Stimulated activated CD8-positive, alpha-beta memory T cell treated with anti-CD3 and anti-CD28 coated beads, Interleukin-4, amount 100 ng/mL, for 4 hours (primary cell): ENCODE measurements at regions not wholly inside any gene's neighbourhood (a gene's known extent, or its start where the extent isn't known, plus 50 kb on each side); places are given as distances from the start of the nearest gene placed in this dataset.

Source experiments
- DNase-seq, 2 donors: peaks; one replicate each; pipeline ENCODE4 v3.0.0-alpha.2; 2020; ENCODE audit warnings: low read depth in 2 of 2, low spot score in 1 of 2

DNA sequence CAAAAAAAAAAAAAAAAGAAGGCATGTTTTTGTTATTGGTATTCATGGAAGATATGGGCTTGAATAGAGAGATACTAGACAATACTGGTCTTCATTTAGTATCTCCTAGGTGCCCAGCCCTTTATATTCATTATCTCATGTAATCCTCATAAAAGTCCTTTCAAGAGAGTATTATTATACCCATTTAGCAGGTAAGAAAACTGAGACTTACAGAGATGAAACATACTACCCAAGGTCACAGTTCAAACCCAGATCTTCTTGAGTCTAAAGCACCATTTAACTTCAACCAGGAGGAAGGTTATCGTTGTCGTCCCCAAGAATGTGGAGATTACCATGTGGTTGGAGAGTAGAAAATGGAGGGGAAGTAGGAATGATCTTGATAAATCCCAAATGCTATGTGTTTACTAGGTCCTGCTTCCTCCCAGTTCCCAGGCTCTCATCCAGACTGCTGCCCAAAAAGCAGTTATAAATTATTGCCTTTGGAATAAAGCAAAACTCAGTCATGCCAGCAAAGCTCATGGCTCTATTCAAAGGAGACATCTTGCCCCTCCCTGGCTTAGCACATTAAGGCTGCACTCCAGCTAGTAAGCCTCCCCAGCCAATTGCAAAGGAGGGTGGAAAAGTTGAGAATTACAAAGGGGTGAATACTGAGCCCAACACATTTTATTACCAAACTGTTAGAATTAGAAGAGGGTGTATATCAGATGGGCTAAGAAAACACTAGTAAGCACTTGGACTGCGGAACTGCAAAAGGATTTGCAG lies 163.9 kb downstream of the PIK3R1 start:
- DNase-seq, result no peak

DNA sequence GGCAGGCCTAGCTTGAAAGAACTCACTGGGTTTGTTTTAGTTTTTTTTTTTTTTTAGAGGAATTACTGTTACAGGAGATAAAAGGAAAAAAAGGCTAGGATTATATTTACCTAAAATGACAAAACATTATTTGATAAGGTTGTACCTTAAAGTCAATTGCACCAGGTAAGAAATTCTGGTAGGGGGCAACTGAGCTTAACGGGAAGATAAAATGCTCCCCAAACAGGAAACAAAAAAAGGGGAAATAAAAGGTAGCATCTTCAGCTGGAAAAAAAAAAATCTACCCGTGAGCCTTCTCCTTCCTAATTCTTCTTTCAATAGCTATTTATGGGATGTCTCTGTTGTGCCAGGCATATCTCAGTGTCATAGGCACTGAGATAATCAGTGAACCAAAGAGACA lies 164.5 kb downstream of the PIK3R1 start:
- no peak for DNase-seq

DNA sequence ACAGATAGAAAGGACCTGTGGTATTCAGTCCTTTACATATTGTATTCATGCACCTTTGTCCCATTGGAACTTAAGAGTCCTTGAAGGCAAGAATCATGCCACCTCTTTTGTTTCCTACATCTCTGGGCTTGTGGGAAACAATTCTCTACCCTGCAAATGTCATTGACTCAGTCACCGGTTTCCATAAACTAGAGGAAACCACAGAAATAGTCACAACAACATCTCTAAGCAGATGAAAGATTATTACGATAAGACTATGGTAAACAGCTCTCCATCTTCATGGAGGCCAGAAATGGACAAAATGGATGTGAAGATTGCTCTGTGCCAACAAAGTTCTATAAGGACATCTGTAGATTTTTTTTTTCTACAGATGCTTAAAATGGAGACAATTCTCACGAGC lies 165.5 kb downstream of the PIK3R1 start:
- no peak for DNase-seq

DNA sequence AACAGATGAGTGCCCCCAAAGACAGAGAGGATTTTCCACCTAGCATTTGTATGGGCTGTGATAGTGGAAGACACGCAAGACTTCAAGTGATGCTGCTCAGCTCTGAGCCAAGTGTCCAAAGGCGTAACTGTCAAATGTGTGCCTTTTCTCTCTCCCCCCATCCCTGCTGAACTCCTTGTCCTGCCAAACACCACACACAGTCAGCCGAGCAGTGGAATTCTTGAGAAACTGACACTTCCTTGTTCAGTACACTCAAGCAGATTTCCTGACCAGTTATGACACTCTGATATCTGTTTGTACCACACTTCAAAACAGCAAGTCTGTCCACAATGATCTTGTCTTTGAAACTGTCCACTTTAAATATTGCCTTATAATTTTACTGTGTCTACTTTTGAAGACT lies 166.4 kb downstream of the PIK3R1 start:
- no peak for DNase-seq

DNA sequence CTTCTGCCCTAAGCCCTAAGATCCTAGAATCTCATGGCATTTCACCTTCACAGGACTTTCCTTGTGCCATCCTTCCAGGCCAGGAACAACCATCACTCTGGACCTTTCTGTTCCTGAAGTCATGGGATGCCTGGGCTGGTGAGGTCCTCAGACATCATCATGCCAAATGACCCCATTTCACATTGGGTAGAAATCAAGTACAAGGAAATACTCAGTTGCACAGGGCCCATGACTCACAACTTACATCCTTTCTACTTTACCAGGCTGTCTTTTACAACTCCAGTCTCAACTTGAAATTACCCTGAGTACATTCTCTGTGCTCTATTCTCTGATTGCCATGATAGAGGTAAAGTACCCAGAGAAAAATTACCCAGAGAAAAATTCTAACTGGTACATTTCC lies 167.1 kb downstream of the PIK3R1 start:
- DNase-seq, result no peak

DNA sequence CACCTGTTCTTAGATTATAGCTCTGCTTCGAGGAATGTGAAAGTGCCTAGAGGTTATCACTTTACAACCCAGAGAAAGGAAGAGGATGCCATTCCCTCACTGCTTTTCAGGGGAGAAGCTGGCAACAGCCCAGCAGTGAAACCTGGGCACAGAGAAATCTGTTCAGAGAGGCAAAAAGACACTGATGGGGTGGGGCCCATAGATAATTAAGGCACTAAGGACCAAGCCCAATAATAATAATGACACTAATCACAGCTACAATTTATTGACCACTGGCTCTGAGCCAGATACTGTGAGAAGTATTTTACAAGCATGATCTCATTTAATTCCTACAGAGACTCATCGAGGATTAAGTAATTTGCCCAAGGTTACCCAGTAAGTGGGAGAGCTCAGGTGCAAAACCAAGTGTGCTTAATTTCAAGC lies 168.3 kb downstream of the PIK3R1 start:
- DNase-seq, result no peak

DNA sequence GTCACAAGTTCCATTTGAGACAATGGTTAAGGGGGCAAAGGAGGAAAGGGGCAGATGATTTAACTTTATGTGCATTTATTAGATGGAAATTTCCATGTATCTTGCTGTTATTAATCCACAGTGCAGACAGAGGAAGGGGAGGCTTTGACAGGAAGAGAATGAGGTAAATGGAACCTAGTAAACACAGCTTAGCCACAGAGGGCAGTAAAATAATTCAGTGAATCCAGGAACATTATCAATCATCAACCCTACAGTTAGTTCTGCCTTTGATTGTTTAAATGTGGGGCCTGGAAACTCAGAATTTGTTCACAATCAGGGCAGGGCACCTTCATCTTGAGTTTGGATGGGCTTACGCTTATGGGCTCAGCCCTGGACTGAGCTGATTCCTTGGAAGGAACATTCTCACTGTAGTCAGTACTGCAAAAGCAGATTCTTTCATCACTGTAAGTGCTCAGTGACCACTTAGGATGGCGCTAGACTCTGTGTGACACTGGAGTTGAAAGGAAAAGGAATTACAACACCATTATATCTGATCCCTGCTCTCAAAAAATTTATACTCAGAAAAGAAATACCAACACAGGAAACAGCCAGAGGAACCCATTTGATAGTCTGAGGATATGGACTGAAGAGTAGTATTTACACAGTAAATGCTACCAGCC lies 169.5 kb downstream of the PIK3R1 start:
- DNase-seq, result no peak

DNA sequence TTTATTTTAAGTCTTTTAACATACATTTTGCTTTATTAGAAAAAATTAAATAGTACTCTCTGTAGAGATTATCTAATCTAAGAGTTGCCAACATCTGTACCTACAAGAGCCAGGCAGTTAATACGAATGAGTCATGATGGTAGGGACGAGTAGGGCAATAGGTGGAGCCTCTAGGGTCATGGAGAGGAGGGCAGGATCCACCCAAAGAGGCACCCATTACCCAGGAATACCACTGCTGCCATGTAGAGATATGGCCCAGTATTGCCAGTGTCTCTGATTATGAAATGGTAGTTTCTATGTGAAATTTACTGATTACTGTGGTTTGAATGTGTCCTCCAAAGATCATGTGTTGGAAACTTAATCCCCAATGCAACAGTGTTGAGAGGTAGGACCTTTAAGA lies 170.4 kb downstream of the PIK3R1 start:
- no peak for DNase-seq

DNA sequence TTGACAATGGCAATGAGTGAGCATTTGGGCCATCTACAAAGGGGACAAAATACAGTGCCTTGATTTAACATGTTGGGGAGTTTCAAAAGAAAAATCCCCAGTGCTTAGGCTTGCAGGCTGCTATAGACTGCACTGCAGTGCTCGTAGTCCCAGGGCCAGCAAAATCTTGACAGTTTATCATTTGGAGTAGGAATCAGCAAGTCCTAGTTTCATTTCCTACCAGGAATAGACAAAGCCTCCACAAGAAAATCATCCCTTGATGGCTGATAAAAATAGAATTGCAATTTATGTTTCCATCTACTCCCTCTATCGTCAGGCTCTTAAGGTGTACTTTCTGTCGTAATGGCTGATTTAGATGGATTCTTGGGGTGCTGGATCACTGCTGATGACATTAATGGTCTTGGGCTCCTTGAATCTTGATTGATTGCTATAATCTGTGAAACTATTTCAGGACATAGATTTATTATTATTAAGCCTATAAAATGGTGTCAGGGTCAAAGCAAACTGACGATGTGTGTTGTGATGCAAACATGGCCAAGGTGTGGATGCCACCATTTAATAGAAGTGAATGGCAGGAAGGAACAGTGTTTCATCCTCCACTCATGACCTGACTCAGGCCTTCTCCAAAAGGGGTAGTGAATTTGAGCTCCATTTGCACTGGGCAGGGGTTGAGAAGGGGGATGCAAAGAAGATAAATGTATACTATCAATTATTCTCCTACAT lies 171.7 kb downstream of the PIK3R1 start:
- no peak for DNase-seq

DNA sequence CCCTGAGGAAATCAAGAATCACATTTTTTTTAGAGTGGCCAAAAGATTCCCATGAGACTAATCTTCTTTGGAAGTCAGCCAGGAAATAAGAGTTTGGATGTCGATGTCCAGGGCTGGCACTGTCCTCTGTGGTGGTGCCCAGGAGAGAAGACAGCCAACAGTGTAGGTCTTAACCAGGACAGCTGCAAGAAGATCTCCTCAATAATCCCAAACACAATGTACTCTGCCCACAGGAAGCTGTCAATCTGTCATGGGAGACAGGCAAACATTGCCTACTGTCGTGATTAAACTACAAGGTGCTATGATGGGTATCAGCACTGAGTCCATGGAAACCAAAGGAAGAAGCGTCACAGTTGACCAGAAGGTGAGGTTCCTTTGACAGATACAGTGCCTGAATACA lies 174.1 kb downstream of the PIK3R1 start:
- no peak for DNase-seq

DNA sequence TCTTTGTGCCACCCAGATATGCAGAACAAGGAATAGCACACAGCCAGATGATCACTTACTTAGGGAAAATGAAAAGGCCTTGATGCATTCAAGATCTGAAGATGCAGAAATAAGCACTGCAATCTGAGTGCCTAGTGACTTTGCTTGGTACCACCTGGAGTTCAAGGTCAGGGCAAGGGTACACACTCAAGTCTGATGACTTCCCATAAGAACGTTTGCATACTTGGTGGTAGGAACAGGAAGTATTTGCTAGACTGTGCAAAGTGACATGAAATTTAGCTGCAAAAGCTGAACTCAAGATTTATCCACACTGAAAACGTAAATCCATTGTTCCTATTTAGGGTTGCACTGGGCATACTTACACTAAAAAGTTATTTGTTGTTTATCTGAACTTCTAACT lies 177.1 kb downstream of the PIK3R1 start:
- DNase-seq, result no peak

DNA sequence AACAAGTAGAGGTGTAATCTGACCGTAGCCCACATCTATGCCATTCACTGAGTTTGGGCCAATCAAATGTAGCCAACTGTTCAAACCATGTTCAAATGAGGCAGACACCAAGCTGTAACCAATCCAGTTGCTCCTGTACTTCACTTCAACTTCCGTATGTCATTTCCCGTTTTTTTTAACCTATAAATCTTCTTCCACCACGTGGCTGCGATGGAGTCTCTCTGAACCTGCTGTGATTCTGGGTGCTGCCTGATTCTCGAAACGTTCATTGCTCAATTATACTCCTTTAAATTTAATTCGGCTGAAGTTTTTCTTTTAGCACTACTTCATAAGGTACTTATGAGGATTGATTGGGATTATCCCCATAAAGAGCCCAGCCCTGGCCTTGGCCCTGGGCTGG lies 179.7 kb downstream of the PIK3R1 start:
- no peak for DNase-seq

DNA sequence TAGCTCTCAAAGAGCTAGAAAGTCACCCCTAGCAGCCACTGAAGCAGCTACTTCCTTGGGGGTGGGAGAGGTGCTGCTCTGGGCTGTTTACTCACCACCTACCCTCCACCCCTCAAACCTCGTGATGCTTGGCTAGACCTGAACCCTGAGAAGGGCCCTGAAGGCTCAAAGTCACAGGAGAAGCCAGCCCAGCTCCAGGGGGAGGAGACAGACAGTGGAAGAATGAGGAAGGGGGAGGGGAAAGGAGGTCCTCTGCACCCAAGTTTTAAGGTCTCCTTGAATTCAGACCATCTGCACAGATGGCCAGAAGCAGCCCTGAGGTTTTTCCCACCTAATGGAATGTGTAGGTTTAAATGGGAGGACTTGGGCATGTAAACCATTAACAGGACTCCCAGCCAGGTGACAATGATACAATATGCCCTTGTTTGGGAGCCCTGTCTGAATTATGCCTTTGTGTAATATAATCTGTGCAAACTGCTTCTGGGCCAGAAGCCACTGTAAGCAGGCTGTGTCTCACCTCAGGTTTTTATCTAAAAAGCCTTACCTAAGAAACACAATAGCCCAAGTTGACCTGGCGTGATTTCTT lies 180.5 kb downstream of the PIK3R1 start:
- DNase-seq, result no peak

DNA sequence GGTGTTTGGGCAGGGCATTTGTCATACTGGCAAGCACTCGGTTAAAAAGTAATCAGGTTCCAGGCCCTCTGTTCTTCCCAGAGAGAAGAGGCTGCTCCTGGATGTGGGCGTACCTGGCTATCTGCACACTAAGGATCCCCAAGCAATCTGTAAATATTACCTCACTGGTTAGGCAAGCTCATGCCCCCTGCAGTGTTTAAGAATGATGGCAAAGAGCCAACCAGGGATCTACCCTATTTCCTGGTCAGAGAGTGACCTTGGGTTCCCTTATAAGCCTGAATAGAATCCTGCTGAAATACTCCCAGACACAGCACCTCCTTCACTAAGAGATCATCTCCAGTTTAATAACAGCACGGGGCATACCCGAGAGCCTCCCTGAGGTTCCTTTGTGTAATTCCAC lies 181.2 kb downstream of the PIK3R1 start:
- no peak for DNase-seq

DNA sequence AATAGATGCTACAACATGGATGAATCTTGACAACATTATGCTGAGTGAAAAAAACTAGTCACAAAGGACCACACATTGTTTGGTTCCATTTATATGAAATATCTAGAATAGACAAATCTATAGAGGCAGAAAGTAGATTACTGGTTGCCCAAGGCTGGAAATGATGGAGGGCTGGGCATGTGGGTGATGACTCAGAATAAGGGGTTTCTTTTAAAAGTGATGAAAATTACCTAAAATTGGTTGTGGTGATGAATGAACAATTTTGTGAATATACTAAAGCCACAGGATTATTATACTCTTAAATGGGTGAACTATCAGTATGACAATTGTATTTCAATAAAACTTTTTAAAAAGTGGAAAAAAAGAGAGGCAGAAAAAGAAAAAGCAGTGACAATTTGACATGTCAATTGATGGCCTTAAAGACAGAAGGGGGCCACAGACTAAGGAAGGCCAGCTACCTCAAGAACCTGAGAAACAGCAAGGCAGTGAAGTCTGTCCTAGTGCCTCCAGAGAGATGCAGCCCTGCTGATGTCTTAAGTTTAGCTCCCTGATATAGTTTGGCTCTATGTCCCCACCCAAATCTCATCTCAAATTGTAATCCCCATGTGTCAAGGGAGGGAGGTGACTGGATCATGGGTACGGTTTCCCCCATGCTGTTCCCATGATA lies 182.7 kb downstream of the PIK3R1 start:
- DNase-seq, result no peak

DNA sequence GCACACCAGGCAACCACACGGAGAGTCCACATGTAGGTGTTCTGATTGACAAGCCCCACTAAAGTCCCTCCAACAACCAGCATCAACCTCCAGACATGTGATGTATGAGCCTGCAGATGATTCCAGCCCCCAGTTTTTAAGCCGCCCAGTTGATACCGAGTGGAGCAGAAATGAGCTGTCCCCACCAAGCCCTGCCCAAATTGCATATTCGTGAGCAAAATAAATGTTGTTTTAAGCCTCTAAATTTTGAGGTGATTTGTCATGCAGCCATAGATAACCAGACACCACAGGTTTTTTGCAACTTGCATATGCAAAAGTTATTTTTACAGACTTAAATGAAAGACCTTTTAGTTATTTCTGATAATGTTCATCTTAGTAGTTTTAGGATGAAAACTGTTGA lies 187.7 kb downstream of the PIK3R1 start:
- no peak for DNase-seq

DNA sequence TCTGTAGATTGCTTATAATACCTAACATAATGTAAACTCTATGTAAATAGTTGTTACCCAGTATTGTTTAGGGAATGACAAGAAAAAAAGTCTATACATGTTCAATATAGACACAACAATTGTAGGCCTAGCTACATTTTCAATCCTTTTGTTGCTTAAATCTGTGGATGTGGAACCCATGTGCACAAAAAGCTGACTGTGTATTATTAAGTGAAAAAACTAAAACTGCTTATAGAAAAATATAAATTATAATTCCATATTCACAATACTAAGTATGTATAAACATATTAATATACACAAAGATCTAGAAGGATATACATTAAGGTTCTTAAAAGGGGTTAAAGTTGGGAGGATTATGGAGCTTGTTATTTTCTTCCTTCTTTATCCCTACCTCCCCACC lies 188.7 kb downstream of the PIK3R1 start:
- DNase-seq, result no peak

DNA sequence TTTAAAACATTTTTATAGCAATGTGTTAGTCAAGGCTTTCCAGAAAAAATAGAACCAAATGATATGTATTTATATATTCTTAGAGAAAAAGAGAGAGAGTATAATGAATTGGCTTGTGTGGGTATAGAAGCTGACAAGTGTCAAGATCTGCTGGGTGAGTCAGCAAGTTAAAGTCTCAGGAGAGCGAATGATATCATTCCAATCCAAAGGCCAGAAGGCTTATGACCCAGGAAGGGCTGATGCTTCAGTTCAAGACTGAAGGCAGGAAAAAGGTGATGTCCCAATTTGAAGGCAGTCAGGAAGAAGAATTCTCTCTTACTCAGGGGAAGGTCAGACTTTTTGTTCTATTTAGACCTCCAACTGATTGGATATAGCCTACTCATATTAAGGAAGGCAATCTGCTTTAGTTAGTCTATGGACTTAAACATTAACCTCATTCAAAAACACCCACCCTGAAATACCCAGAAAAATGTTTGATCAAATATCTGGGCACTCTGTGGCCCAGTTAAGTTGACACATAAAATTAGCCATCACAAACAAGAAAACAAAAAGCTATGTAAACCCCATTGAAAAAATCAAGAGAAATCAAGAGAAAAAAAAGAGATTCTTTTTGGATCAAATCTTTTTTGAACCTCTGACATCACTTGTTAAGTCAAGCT lies 189.6 kb downstream of the PIK3R1 start:
- no peak for DNase-seq

DNA sequence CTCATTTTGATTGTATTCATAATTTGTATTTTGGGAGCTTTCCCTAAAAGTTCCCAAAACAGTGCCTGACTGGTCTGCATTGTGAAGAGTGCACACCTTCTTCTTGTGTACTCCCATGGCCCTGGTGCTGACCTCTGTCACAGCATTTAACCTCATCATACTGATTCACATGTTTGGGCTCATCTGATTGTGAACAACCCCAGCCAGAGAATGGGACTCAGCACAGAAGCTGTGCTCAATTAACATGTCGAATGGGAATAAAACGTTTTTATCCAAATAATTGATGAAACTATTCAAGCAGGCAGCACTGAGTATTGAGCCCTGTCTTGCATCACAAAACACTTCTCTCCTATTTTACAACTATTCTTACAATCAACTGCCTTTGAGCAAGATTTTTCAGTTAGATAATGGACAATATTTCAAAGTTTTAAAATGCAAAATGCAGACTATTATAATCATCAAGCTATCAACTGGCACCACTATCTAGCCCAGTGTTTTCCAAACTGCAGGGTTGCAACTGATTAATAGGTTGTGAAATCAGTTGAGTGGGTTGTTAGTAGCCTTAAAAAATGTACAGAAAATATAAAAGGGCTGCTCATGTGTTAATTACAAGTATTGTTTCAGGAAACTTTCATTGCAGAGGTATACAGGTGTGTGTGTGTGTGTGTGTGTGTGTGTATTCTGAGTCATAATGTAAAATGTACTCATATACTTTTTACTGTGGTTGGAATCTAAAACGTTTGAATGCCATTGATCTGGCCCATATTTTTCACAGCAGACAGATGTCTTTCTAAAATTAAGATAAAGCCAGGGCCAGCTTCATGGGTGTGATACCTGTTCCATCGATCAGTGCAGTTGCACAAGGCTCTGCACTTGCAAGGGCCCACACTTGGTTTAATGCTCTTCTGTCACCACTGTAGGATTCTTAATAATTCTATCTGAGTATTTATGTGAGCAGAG lies 190.5 kb downstream of the PIK3R1 start:
- DNase-seq, result no peak

DNA sequence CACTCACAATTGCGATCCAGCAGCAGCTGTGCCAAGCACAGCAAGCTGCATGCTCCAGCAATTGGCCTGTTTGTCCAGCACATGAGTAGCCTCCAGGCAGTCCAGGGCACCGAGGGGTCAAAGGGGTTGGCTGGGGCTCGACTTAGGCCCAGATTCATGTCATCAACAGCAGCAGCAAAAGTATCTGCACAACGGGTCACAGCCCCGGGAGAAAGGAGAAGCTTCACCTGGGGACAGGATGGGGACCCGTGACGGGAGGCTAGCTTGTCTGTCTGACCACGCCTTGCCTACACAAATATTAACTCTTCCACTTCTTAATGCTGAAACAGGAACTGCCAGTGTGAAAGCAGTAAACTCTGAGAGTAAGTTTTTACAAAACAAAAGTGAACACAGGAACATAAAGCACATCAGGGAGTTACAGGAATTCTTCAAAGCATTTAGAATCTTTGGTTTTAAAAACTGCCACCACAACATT lies 191.2 kb downstream of the PIK3R1 start:
- no peak for DNase-seq
